Tongue (tissue), 1 donor: ENCODE measurements at regions not wholly inside any gene's neighbourhood (a gene's known extent, or its start where the extent isn't known, plus 50 kb on each side); places are given as distances from the start of the nearest gene placed in this dataset.
"Not testable (repeated sequence)": the region's sequence is repeated elsewhere in the genome, so short reads cannot be mapped to it uniquely, and the experiment has no call there.

Experiments used
- DNase-seq: peaks from one replicate; pipeline ENCODE4 v3.0.0-alpha.2; 2015

DNA sequence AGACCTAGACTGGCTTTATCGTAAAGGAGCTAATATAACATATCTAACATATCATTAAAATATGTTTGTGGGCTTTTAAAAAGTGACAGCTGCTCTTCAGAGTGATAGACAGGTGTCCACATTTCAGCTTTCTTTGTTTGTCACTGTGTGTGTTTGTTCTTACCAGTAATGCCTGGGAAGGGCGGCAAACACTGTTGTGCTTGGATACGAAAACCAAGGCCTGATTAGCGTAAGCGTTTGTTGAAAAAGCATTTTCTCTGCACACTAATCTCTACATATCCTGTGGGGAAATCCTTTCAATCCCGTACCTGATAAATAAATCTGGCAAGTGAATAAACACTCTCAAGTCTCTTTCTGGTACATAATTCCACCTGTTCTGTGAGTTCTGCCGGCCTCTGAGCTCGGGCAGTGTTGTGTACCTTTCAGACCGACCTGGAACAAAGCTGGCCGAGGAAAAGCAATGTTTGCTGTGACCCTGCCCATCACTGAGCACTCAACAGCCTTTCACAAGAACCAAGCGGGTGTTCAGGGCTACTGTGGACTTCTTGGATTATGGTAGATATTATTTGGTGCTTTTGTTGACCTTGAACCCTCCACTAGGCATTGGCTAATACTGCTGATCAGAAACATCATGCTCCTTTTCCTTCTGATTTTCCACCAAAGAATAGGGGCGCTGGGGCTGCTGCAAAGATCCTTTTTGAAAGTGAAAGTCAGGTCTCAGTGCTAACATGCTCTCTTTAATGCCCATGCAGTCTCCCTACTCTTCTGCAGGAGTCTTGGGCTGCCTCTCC lies 100.4 kb downstream of the CD83 start:
- DNase-seq, result no peak

GRCh38 chr6:14218519-14218800 lies 100.9 kb downstream of the CD83 start:
- no peak for DNase-seq

DNA sequence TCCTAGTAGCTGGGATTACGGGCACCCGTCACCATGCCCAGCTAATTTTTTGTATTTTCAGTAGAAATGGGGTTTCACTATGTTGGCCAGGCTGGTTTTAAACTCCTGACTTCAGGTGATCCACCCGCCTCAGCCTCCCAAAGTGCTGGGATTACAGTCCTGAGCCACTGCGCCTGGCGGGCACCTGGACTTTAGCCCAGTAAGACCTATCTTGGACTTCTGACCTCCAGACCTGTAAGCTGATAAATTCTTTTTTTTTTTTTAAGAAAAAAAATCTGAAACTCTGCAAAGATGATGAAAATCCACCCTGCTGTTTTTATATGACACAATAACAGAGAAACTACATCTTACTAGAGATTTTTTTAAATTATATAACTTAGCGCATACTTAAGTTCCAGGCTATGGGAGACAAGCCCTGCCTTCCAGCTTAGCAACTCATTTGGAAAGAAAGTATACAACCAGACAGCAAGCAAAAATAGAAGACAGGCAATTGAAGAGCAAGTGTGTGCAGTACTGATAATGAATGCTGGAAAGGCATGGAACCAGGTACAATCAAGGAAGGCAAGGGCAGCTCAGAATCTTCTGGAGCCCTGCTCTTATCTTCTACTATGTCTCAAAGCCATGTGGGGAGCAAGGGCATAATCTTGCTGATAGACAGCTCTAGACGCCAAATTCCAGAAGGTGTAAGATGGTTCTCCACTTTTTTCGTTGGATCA lies 104.2 kb downstream of the CD83 start:
- DNase-seq, result no peak

DNA sequence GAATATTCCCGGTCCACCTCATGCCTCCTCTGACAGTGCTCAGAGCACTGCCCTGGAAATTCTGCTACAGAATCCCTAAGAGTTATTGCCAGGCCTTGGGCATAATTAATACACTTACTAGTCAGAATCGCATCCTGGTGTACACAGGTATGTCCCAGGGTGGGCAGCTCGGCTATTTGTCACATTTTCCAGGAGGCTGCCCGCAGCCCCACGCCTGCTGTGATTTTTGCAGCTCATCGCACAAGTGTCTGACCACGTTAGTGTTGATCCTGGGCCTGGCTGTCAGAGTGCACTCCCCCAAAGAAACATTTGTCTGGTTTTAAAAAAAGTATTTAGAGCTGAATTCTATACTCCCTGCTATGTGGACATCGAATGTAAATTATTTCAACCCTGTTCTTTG lies 105.4 kb downstream of the CD83 start:
- no peak for DNase-seq

GRCh38 chr6:14224359-14225103 lies 107.0 kb downstream of the CD83 start:
- no peak for DNase-seq

GRCh38 chr6:14226051-14226660 lies 108.6 kb downstream of the CD83 start:
- no peak for DNase-seq

- DNase-seq, result peak; percentile 50
Measured at GRCh38 chr6:14228571-14228970, 111.0 kb downstream of the CD83 start.

GRCh38 chr6:14231071-14231483 lies 113.5 kb downstream of the CD83 start:
- no peak for DNase-seq

DNA sequence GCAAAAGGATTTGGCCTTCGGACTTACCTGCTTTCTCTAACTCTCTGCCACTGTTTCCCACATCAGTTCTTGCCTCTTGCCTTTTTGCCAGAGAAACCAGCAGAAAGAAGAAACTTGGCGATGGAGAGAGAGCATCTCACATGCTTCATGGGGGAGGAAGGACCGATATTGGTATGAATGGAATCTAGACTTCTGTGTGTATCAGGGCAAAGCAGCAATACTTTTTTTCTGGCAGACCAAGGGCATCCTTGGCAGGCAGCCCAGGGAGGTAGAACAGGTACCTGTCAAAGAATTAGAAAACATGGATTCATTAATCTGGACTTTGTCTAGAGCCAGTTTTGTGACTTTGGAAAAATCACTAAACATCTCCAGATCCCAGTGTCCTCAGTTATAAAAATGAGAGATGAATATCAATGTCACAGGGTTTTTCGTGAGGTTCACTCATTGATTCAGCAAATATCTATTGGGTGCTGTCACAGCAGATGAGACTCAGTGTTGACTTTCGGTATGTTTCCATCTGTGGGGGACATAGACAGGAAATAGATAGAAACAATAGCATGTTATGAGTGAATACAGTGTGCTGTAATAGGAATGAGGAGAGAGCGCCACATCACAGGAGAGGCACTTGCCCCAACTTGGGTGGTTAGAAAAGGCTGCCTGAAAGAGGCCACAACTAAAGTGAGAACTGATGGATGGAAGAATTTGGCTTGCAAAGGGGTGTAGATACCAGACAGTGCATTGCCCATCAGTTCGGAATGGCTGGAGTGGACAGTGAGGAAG lies 114.1 kb downstream of the CD83 start:
- no peak for DNase-seq

- no peak for DNase-seq
Measured at GRCh38 chr6:14232889-14233288, 115.3 kb downstream of the CD83 start.

- DNase-seq, result no peak
Measured at GRCh38 chr6:14235653-14236356, 118.2 kb downstream of the CD83 start.

- DNase-seq, result no peak
Measured at GRCh38 chr6:14239097-14239496, 121.5 kb downstream of the CD83 start.

- no peak for DNase-seq
Measured at GRCh38 chr6:14240411-14241166, 123.0 kb downstream of the CD83 start.

DNA sequence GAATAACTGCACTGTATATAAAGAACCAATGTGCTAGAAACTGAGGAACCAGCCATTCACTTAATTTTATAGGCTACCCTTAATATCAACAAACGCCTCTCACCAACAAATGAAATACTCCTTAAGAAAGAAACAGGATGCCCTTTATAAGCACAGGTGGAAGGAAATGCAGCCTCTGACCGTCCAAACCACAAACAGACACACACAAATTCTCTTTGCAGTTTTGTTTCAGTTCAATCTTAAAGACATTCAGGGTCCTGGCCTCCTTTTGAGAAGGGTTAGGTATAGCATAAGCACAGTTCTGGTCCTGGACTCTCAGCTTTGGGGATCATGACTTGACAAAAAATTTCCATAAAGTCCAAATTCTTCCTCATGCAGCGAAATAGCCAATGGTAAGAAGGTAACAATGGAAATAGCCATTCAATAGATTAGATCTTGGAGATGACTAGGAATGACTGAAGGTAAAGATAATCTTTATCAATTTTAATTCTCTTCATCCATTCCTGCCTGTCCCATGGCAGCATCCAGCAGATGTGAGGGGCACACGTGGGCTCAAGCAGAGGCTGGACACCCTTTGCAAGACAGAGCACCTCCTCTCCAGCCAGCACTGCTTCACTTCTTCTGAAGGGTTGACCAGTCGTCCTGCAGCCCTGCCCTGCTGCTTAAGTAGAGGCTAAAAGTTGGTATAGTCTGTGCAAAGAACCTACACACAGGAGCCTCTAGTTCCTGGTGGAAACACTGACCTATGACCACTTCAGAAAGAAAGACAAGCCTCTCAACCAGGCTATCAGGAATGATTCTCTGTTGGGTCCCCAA lies 123.9 kb downstream of the CD83 start:
- no peak for DNase-seq

GRCh38 chr6:14242912-14243311 lies 125.3 kb downstream of the CD83 start:
- DNase-seq, result not testable (repeated sequence)

- DNase-seq, result no peak
Measured at GRCh38 chr6:14243597-14243996, 126.0 kb downstream of the CD83 start.

DNA sequence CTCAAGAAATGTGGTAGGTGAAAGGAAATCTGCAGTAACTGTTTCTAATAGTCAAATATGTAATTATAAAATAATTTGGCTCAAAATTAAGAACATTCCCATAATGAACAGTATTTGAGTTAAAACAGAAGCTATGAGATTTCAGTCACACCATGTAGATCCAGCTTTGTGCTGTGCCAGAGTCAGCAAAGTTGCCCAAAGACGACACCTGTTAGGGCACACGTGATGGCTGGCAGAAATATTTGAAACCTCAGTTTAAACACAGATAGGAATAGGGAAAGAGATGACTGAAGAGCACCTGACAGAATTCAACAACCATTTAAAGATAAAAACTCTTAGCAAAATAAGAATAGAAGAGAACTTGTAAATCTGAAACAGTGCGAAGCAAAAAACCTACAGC lies 129.3 kb downstream of the CD83 start:
- no peak for DNase-seq

DNA sequence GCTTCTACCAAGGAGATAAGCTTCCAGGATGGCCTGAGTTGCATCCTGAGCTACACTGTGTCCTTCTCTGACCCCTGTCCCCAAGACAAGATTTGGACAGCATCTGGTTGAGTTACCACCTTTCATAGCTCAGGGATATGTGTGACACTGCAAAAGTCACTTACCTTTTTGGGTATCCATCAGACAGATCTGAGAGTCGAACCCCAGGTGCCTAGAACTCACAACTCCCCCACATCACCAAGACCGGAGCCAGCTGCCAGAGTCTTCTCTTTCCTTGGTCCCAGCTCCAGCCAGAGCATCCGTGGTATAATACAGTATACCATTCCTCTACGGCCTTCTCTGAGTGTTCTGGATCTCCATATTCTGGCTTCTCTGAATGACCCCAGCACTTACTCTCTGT lies 133.0 kb downstream of the CD83 start:
- DNase-seq, result no peak

- DNase-seq, result no peak
Measured at GRCh38 chr6:14252271-14252850, 134.8 kb downstream of the CD83 start.
